H1 (cell line): ENCODE measurements at regions not wholly inside any gene's neighbourhood (a gene's known extent, or its start where the extent isn't known, plus 50 kb on each side); places are given as distances from the start of the nearest gene placed in this dataset.

Experiments used
- EP300 ChIP-seq, 2 experiments: IDR thresholded peaks; 1 replicate in 1 of 2; 2 replicates in 1 of 2; pipeline ENCODE4 v1.6.1; 2011 to 2012; ENCODE audit warnings: low read depth in 2 of 2, low read length in 2 of 2, mild to moderate bottlenecking in 2 of 2, borderline replicate concordance in 1 of 2, inconsistent platforms in 1 of 2, moderate library complexity in 1 of 2
- RAD21 ChIP-seq, 2 experiments: IDR thresholded peaks in 1 of 2; conservative IDR thresholded peaks in 1 of 2; 2 replicates each; pipeline ENCODE4 v1.6.1; 2011; ENCODE audit warnings: low read depth in 2 of 2, low read length in 2 of 2, improper control_type of control experiment in 1 of 2, inconsistent platforms in 1 of 2, mild to moderate bottlenecking in 1 of 2, moderate library complexity in 1 of 2
- TF ChIP-seq, protein P1 (sequence below): IDR thresholded peaks from 2 replicates; pipeline ENCODE4 v1.6.1; 2011; ENCODE audit warnings: low read length, improper control_type of control experiment

- TF ChIP-seq, protein P1, sequence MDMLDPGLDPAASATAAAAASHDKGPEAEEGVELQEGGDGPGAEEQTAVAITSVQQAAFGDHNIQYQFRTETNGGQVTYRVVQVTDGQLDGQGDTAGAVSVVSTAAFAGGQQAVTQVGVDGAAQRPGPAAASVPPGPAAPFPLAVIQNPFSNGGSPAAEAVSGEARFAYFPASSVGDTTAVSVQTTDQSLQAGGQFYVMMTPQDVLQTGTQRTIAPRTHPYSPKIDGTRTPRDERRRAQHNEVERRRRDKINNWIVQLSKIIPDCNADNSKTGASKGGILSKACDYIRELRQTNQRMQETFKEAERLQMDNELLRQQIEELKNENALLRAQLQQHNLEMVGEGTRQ: no peak
- TF ChIP-seq EP300 (IDR thresholded peaks at IDR 0.05; ENCODE audit: borderline replicate concordance in 1 of 2, low read depth in 2 of 2, low read length in 2 of 2) (no peak), RAD21 (IDR thresholded peaks at IDR 0.05 in 1 of 2, conservative IDR thresholded peaks at IDR 0.05 in 1 of 2; ENCODE audit: low read depth in 2 of 2, low read length in 2 of 2) (no peak)
Observed at GRCh38 chr9:100724886-100725285, 147.0 kb downstream of the CAVIN4 start (continued).
